ENCODE measurements at regions not wholly inside any gene's neighbourhood (a gene's known extent, or its start where the extent isn't known, plus 50 kb on each side); places are given as distances from the start of the nearest gene placed in this dataset.

DNA sequence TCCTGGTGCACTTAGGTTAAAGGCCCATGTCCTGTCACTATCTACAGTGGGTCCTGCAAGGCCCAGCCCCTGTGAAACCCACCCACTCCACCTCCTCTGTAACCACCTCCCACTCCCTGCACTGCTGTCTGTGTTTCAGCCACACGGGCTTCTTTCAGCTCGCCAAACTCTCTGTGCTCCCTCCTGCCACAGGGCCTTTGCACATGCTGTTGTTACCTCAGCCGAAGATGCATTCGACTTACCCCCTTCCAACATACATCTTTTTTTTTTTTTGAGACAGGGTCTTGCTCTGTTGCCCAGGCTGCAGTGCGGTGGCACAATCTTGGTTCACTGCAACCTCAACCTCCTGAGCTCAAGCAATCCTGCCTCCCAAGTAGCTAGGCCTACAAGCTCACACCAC lies 76.5 kb upstream of the RPL38 start:
- TF ChIP-seq, protein P1, sequence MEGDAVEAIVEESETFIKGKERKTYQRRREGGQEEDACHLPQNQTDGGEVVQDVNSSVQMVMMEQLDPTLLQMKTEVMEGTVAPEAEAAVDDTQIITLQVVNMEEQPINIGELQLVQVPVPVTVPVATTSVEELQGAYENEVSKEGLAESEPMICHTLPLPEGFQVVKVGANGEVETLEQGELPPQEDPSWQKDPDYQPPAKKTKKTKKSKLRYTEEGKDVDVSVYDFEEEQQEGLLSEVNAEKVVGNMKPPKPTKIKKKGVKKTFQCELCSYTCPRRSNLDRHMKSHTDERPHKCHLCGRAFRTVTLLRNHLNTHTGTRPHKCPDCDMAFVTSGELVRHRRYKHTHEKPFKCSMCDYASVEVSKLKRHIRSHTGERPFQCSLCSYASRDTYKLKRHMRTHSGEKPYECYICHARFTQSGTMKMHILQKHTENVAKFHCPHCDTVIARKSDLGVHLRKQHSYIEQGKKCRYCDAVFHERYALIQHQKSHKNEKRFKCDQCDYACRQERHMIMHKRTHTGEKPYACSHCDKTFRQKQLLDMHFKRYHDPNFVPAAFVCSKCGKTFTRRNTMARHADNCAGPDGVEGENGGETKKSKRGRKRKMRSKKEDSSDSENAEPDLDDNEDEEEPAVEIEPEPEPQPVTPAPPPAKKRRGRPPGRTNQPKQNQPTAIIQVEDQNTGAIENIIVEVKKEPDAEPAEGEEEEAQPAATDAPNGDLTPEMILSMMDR (IDR thresholded peaks at IDR 0.05): no peak
- TF ChIP-seq POLR2A (IDR thresholded peaks at IDR 0.05): no peak

Measured in uterus (tissue), 2 donors.